K562 (cell line): ENCODE measurements at regions not wholly inside any gene's neighbourhood (a gene's known extent, or its start where the extent isn't known, plus 50 kb on each side); places are given as distances from the start of the nearest gene placed in this dataset.

Source experiments
- ATAC-seq: fragments of 200-7000 bp; cut with Tn5 transposase; 3 replicates; pipeline ENCODE4 v1.9.1; 2020; ENCODE audit warnings: moderate library complexity
- BruUV-seq: library from RNA; stranded (reverse); fragments of 400-500 nt; replicated peaks from 2 replicates; lab custom pipeline; 2021; lab: Mats Ljungman, UMichigan
- CTCF ChIA-PET: fragments of 300-600 bp; formaldehyde crosslinking; extraction: SDS; loops from one replicate; lab custom pipeline; 2021; ENCODE audit warnings: low intra/inter-chr PET ratio; lab: Yijun Ruan, JAX
- POLR2A ChIA-PET: fragments of 300-600, 350-650 bp; sonication (Branson Sonifier 250); formaldehyde crosslinking; extraction: SDS; loops from one replicate; lab custom pipeline; 2021; ENCODE audit warnings: antibody characterized with exemption, inconsistent platforms; lab: Yijun Ruan, JAX
- DNase-seq, 4 experiments: peaks; one replicate each; pipeline versions ENCODE4 v3.0.0 to v3.0.0-alpha.2; 2011 to 2018; ENCODE audit warnings: low spot score in 3 of 4, mixed read lengths in 3 of 4; ENCODE audit errors: extremely low read depth in 1 of 4
- FAIRE-seq: peaks from 2 replicates; lab custom pipeline; 2011; peaks lifted over from hg19 to GRCh38; lab: Jason Lieb, UNC
- H2AFZ ChIP-seq: 2 replicates; pipeline ENCODE4 v1.6.0; 2011; ENCODE audit warnings: low read depth, low read length, control low read depth, inconsistent platforms
- H3K27ac ChIP-seq: fragments of 200-600 bp; 3 replicates; pipeline ENCODE4 v1.8.0; 2011; ENCODE audit warnings: low read depth, mild to moderate bottlenecking, control low read depth, inconsistent platforms, low read length, moderate library complexity, mixed read lengths; ENCODE audit errors: extremely low read depth
- H3K27me3 ChIP-seq, 2 experiments: fragments of 300-600 bp in 1 of 2; 2 replicates in 1 of 2; 3 replicates in 1 of 2; pipeline versions ENCODE4 v1.6.0 to v1.8.0; 2011; ENCODE audit warnings: inconsistent platforms in 2 of 2, low read length in 2 of 2, mild to moderate bottlenecking in 1 of 2, mixed read lengths in 1 of 2, moderate library complexity in 1 of 2; ENCODE audit not compliant: control insufficient read depth in 2 of 2, insufficient read depth in 2 of 2
- H3K36me3 ChIP-seq: fragments of 300-600 bp; 3 replicates; pipeline ENCODE4 v1.8.0; 2011; ENCODE audit warnings: mild to moderate bottlenecking, low read length, inconsistent platforms; ENCODE audit not compliant: control insufficient read depth, insufficient read depth
- H3K4me1 ChIP-seq, 2 experiments: fragments of 200-600 bp in 1 of 2; replicated peaks in 1 of 2; 2 replicates in 1 of 2; 3 replicates in 1 of 2; pipeline versions ENCODE4 v1.5.1 to v1.8.0; 2011; ENCODE audit warnings: inconsistent platforms in 2 of 2, low read length in 2 of 2, mild to moderate bottlenecking in 1 of 2, mixed read lengths in 1 of 2, moderate library complexity in 1 of 2; ENCODE audit not compliant: control insufficient read depth in 2 of 2, insufficient read depth in 2 of 2
- H3K4me2 ChIP-seq: 2 replicates; pipeline ENCODE4 v1.6.1; 2011; ENCODE audit warnings: low read length, control low read depth, inconsistent platforms, mixed read lengths; ENCODE audit not compliant: insufficient read depth
- H3K4me3 ChIP-seq: fragments of 200-600 bp; sonication (generic), shearing (Covaris generic); 2 replicates; pipeline ENCODE4 v1.5.1; 2016; ENCODE audit warnings: control low read depth, inconsistent platforms
- H3K79me2 ChIP-seq: fragments of 200-600 bp; 3 replicates; pipeline ENCODE4 v1.8.0; 2011; ENCODE audit warnings: low read length, inconsistent platforms; ENCODE audit not compliant: control insufficient read depth, insufficient read depth
- H3K9ac ChIP-seq, 2 experiments: 2 replicates each; pipeline versions ENCODE4 v1.6.0 to v1.6.1; 2011; ENCODE audit warnings: low read depth in 2 of 2, low read length in 2 of 2, control low read depth in 1 of 2, inconsistent platforms in 1 of 2, mild to moderate bottlenecking in 1 of 2, mixed read lengths in 1 of 2; ENCODE audit not compliant: insufficient read depth in 1 of 2
- H3K9me1 ChIP-seq: one replicate; pipeline ENCODE4 v1.6.0; 2011; ENCODE audit warnings: inconsistent platforms, mild to moderate bottlenecking, low read length, moderate library complexity; ENCODE audit not compliant: control insufficient read depth, insufficient read depth
- H3K9me3 ChIP-seq: replicated peaks from 2 replicates; pipeline ENCODE4 v1.5.1; 2011; ENCODE audit warnings: low read depth, low read length, inconsistent platforms; ENCODE audit not compliant: control insufficient read depth, insufficient read depth
- H4K20me1 ChIP-seq: replicated peaks from 2 replicates; pipeline ENCODE4 v1.6.1; 2011; ENCODE audit warnings: low read length, inconsistent platforms, mixed read lengths; ENCODE audit not compliant: control insufficient read depth, insufficient read depth
- FOXM1 ChIP-seq, 2 experiments: fragments of 450-650 bp in 1 of 2; sonication (generic) in 1 of 2; formaldehyde crosslinking in 1 of 2; IDR thresholded peaks; 2 replicates each; pipeline versions ENCODE4 v1.6.1 to v1.9.0; 2017 to 2022; ENCODE audit warnings: low read depth in 2 of 2, mild to moderate bottlenecking in 2 of 2, missing genetic modification reagents in 1 of 2, moderate library complexity in 1 of 2
- RBFOX2 ChIP-seq: fragments of 200-400 bp; formaldehyde crosslinking; IDR thresholded peaks from 2 replicates; pipeline ENCODE4 v1.6.1; 2017; ENCODE audit warnings: low read depth, mild to moderate bottlenecking, low read length, moderate library complexity
- WGBS: fragments of 100-300 bp; shearing (Covaris generic); methylation state at CpG from one replicate; pipeline ENCODE4 v1.1.6; 2016; ENCODE audit warnings: low coverage, mixed read lengths; ENCODE audit not compliant: insufficient coverage; ENCODE audit errors: missing lambda C conversion rate; 5-methylcytosine and 5-hydroxymethylcytosine counted together
- in situ Hi-C: fragments of 300-500 bp; cut with MboI; formaldehyde crosslinking; loops from 4 replicates; pipeline ENCODE4 v1.15.0; 2018; ENCODE audit warnings: inconsistent platforms, mixed read lengths
- intact Hi-C: fragments of 100-400 bp; cut with micrococcal nuclease; formaldehyde crosslinking; loops from 2 replicates; pipeline ENCODE4 v1.14.2; 2022
- TF ChIP-seq, protein P1 (sequence below): fragments of 150-350 bp; conservative IDR thresholded peaks from 2 replicates; pipeline ENCODE4 v1.6.1; 2014; ENCODE audit warnings: low read length

DNA sequence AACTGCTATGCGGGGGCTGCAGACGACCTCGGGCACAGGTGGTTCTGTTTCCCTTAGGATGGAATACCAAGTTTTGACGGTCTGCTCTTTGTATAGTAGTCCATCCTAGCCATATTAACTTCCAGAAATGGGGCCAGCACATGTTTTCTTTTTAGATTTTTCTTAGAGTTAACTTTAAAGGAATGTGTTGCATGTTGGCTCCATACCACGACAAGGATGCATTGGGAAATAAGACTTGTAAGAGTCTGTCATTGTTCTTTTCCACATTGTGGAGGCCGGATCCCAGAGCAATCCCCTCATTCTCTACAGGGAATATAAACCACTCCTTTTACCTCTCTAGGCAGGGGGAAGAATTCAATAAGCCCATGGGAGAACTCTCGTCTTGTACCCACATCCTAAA is 87.1 kb upstream of the PLSCR4 start:
- Histone ChIP-seq H3K4me2 (no peak overlapping the region), H3K36me3 (no peaks in the 10 kb centered on the region), H3K27me3 (no peaks in the 10 kb centered on the region), H3K79me2 (no peaks in the 10 kb centered on the region), H4K20me1 (no peaks in the 10 kb centered on the region), H3K9me1 (no peaks in the 10 kb centered on the region), H3K27ac (no peak overlapping the region), H3K9me3 (no peaks in the 10 kb centered on the region), H3K4me3 (no peak overlapping the region), H3K4me1 (no peaks in the 10 kb centered on the region), H3K9ac (no peak overlapping the region), H2AFZ (no peak overlapping the region)
- 2% methylated on average over 7 of the region's 7 CpGs for WGBS
- TF ChIP-seq FOXM1 (IDR thresholded peaks at IDR 0.05; ENCODE audit: low read depth) (no peak), FOXM1 (CRISPR knock-in tag; IDR thresholded peaks at IDR 0.05; ENCODE audit: low read depth) (no peak), RBFOX2 (no peak)
- TF ChIP-seq, protein P1, sequence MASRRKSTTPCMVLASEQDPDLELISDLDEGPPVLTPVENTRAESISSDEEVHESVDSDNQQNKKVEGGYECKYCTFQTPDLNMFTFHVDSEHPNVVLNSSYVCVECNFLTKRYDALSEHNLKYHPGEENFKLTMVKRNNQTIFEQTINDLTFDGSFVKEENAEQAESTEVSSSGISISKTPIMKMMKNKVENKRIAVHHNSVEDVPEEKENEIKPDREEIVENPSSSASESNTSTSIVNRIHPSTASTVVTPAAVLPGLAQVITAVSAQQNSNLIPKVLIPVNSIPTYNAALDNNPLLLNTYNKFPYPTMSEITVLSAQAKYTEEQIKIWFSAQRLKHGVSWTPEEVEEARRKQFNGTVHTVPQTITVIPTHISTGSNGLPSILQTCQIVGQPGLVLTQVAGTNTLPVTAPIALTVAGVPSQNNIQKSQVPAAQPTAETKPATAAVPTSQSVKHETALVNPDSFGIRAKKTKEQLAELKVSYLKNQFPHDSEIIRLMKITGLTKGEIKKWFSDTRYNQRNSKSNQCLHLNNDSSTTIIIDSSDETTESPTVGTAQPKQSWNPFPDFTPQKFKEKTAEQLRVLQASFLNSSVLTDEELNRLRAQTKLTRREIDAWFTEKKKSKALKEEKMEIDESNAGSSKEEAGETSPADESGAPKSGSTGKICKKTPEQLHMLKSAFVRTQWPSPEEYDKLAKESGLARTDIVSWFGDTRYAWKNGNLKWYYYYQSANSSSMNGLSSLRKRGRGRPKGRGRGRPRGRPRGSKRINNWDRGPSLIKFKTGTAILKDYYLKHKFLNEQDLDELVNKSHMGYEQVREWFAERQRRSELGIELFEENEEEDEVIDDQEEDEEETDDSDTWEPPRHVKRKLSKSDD, result no peak
- in situ Hi-C loops, result loop anchor here (25.0 kb wide), 1 partner anchor 249 kb away; no protein-coding TSS in a partner anchor
- CTCF ChIA-PET, result no interaction called here
- ATAC-seq (no peak), DNase-seq (no peak), FAIRE-seq (no peak)
- POLR2A ChIA-PET, result no interaction called here
- no TSS peak for BruUV-seq
- intact Hi-C loops, result no loop called here
